Fibroblast of peridontal ligament (primary cell): ENCODE measurements at regions not wholly inside any gene's neighbourhood (a gene's known extent, or its start where the extent isn't known, plus 50 kb on each side); places are given as distances from the start of the nearest gene placed in this dataset.

Experiments
- DNase-seq: peaks from one replicate; pipeline ENCODE4 v3.0.0-alpha.2; 2010; ENCODE audit errors: extremely low read depth

DNA sequence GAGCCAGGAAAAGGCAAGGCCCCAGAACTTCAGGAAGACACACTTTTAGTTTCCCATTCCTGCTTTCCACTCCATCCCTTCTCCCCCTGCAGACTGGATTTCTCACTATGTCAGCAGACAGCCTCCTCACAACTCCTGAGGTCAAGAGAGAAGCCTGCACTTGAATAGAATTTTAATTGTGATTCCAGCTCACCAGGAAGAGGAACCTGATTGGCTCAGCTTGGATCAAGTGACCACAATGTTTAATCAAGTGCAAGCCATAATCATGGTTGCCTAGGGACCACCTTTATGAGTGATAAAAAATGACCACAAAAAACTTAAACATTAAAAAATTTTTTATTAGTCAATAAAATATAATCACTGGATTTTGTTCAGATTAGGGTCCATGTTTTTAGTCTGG, 244.7 kb upstream of the RHOBTB1 start:
- no peak for DNase-seq

DNA sequence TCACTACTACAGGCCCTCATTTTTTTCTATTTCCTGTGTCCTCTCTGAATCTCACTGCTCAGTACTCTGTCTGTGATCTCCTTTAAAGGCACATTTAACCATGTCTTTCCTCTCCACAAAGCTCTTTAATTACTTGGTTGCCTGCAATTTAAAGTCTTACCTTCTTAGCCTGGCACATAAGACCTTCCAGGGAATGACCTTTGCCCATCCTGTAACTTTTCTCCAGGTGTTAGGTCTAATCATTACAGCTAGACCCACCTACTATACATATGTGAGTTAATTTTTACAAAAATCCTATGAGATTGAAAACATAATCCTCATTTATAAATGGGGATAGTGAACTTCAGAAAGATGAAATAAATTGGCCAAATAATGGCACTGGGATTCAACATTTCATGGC, 244.1 kb upstream of the RHOBTB1 start:
- no peak for DNase-seq

DNA sequence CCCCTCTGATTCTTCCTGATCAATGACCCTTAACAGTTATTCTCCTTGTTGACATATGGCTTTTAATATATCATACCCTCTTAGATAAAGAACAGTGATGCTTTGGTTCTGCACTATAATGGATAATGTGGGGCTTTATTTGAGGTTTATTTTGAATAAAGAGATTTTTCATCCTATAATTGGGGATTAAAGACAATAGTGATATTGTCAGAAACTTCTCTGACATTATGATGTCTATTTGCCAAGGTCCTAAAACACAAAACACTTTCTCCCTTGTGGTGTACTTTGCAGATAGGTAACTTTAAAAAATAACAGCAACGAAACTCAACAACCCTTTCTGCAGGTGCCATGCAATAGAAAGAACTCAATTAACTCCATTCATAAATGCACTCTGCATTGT, 243.6 kb upstream of the RHOBTB1 start:
- no peak for DNase-seq

DNA sequence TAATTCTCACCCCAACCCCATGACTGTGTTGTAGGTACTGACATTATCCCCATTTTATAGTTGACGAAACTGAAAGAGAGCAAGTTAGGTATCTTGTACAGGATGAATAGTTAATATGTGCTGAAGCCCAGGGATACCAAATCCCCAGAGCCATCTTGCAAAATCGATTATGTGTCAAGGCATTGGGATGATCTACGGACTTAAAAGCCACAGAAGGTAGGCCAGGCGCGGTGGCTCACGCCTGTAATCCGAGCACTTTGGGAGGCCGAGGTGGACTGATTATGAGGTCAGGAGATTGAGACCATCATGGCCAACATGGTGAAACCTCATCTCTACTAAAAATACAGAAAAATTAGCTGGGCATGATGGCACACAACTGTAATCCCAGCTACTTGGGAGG, 242.4 kb upstream of the RHOBTB1 start:
- DNase-seq, result no peak

DNA sequence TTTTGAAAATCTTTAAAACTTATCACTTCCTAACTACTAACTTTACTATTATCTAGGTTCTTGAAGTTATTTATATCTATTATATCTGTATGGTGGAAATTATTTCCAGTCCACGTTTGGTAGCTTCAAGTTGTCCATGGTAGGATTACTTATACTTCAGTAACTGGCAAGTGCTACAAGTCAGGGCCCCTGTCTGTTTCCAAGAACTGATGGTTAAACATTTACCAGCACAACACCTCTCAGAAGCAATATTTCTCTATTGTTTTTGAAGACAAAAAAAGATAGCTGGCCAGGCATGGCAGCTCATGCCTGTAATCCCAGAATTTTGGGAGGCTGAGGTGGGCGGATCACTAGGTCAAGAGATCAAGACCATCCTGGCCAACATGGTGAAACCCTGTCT, 240.4 kb upstream of the RHOBTB1 start:
- DNase-seq, result no peak

DNA sequence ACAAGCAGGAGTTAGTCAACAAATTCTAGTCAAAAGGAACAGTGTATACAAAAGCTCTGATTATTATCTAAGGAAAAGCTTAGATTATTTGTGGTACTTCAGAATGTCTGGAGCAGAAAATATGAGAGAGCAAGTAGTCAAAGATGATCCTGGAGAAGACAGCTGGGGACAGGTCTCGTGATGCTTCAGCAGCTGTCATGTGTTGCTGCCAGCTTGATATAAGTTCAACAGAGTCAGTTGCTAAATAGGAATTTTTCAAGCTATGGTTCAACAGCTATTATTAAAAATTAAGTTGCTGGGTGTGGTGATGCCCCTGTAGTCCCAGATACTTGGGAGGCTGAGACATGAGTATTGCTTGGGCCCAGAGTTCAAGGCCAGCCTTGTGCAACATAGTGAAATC, 240.0 kb upstream of the RHOBTB1 start:
- no peak for DNase-seq

DNA sequence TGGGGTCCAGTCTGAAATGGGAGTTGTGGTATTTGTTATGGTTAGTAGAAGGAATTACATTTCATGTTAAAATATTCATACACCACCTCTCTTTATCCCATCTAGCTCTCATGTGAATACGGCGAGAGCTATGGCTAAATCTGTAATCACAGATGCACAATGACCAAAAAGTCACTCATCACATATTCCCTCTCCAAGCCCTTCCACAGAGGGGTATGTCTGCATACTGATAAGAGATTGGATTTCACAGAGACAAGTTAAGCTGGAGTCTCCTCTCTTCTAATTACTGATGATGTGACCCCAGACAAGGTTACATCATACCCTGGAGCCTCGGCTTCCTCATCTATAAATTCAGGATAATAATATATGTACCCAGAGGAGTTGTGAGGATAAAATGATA, 237.8 kb upstream of the RHOBTB1 start:
- DNase-seq, result no peak

DNA sequence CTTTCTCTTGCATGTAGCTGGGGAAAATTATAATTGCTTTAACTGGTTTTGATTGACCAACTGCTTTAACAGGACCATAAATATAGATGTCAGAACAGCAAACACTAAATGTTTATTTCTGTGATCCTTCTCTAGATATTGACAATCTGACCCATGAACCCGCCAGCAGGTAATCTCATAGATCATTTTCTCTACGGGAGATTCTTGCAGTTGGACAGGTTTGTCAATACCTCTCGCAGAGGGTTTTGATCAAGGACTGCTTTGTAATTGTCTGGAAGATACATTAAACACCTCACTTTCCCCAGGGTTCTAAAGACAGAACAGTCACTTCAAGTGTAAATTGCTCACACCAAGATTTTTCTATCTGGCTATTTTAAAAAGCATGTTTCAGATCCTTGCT, 235.8 kb upstream of the RHOBTB1 start:
- DNase-seq, result no peak

DNA sequence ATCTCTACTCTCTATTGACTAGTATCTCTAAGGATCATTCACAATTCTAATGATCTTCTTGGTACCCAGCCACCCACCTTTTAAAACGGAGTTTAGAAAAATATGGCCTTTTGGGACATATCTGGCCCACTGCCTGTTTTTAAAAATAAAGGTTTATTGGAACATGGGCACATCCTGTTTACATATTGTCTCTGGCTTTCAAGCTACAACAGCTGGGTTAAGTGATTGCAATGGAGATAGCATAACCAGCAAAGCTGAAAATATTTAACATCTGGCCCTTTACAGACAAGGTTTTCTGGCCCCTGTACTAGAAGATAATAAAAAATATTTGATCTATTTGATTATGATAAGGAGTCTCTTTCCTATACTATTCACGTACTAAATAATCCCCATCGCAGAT, 232.4 kb upstream of the RHOBTB1 start:
- DNase-seq, result no peak

- DNase-seq, result peak; percentile 94
These were observed 231.3 kb upstream of the RHOBTB1 start for GRCh38 chr10:61175316-61175715.

GRCh38 chr10:61173450-61173849, 229.5 kb upstream of the RHOBTB1 start:
- no peak for DNase-seq

DNA sequence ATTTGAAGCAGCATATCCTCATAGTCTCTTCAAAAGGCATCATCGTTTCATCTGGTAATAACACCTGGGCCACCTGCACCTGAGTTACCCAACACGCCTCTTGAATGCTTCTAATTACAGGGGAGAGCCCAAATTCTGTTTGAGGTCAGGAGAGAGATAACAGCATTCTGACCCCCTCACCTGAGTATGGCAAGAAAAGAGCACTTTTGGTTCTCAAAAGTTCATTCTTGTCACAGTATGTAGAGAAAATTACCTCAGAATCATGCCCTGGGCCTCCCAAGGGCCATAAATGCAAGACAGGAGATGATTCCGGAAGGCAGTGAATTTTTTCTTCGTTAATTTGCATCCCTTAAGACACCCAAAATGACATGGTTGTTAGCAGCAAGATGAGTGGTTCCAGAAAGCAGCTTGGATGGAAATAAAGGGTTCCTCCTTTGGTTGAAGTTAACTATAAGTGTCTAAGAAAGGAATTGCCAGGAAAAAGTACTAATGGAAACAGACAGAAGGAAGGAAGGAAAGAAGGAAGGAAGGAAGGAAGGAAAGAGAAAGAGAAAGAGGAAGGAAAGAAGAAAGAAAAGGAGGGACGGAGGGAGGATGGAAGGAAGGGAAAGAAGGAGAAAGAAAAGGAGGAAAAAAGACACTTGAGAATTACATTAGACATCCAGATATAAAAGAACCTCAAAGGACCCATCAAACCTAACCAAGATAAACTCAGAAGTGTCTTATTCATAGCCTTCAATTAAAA, 228.4 kb upstream of the RHOBTB1 start:
- no peak for DNase-seq

DNA sequence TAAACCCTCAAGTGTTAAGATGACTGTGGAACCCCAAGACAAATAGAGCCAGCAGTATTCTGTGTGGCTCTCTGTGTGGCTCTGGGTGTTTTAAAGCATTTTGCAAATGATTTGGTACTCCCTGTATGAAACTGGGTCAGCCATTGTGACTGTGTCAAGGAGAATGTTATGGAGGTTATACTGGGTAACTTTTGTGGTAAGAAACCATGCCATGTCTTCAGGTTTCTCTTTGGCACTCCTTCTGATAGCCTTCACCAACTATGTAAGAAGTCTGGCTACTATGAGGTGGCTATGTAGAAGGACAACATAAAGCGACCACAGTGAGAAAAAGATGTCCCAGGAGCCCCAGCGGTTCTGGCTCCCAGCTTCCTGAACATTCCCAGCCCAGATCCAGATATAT, 226.6 kb upstream of the RHOBTB1 start:
- DNase-seq, result peak; percentile 42

GRCh38 chr10:61169294-61169693, 225.3 kb upstream of the RHOBTB1 start:
- DNase-seq, result no peak

DNA sequence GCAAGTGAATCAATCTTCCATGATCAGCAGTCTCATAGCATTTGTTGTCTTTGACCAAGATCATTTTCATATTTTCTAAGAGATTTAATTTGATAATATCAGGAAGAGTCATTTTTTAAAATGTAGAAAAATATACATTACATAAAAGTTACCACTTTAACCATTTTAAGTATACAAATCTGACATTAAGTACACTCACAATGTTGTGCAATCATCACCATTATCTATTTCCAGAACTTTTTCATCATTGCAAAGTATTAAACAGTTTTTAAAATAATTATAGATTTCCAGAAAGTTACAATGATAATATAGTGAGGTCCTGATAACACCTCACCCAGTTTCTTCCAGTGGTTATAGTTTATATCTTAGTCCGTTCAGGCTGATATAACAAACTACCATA, 222.5 kb upstream of the RHOBTB1 start:
- DNase-seq, result no peak

GRCh38 chr10:61166065-61166464, 222.1 kb upstream of the RHOBTB1 start:
- DNase-seq, result no peak

DNA sequence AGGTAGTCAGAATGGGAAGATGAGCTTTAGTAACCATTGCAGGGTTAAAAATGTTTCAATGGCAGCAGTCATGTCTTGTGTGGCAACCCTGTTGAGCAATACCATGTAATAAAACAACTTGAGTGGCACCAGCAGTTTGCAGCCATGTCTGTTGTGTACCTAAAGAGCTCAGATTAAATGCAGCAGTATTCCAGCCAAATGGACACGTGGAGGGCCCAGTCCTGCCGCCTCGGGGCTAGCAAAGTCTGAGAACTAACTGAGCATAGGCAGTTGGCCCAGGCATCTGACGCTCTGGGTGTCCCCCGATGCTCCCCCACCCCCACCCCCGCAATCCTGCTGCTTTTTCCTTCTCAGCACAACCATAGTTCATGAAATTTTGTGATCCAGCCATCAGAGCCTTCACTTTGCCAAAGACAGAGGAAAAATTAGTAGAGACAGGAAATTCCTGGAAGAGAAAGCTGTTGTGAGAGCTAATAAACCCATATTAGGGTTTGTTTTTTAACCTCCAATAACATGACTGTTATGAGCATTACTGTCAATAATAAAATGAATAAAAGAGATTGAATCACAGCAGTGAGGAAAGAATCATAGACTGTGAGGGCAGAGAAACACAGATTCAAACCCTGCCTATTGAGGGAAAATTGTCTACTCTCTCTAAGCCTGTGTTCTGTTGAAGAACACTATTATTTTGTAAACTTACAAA, 220.6 kb upstream of the RHOBTB1 start:
- DNase-seq, result no peak

GRCh38 chr10:61163403-61163802, 219.4 kb upstream of the RHOBTB1 start:
- DNase-seq, result no peak

- DNase-seq, result peak; percentile 45
These were observed 216.3 kb upstream of the RHOBTB1 start for GRCh38 chr10:61160253-61160652.

- DNase-seq, result peak; percentile 59
These were observed 215.3 kb upstream of the RHOBTB1 start for GRCh38 chr10:61159253-61159652.

DNA sequence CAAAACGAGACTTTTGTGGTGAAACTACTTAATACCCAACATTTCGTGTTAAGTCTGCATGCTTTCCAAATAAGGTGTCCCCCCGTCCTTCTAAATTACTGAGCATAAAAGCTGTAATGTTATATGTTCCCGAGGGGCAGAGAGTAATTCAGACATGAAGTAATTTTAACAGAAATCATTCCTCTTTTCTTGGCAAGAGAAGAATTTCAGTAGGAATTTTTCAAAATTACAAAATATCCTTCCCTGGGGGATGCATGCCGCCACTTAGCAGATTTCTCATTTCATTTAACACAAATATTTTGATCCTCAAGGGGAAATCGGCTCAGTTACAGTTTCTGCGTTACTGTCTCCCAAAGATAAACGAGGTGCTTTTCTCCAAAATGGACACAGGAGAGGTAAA, 213.2 kb upstream of the RHOBTB1 start:
- peak; percentile 79 for DNase-seq

DNA sequence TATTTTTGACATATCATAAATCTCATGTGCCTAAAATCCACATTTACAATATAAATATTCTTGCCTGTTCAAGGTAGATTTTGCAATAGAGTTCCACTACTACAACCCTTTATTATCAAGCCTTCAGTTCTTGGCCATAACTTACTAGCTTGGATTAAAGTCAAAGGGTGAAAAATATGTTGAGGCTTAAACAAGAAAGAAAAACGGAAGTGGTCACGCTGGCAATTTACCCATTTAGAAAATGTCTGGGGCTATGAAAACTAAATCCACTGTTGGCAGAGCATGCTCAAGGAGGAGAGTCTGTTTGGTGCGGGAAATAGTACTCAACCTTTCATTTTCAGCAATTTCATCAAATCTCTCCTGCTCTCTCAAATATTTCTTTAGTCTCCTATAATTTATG, 209.8 kb upstream of the RHOBTB1 start:
- DNase-seq, result peak; percentile 87

DNA sequence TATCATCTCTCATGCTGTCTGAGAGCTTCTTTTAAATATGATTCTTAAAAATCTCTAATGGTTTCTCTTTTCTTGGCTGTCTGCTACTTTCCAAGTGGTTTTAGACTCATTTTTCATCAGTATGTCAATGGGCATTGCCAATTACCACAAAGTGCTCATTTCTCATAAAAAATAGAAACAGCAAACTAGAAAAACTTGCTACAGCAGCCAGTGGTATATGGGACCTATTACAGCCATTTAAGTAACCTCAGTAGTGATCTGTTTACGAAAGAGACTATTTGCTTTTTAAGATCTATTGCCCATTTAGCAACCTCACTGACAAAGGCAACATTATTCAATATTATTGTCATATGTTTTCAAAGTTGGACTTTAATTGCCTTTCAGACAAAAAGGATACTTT, 207.1 kb upstream of the RHOBTB1 start:
- peak; percentile 54 for DNase-seq

DNA sequence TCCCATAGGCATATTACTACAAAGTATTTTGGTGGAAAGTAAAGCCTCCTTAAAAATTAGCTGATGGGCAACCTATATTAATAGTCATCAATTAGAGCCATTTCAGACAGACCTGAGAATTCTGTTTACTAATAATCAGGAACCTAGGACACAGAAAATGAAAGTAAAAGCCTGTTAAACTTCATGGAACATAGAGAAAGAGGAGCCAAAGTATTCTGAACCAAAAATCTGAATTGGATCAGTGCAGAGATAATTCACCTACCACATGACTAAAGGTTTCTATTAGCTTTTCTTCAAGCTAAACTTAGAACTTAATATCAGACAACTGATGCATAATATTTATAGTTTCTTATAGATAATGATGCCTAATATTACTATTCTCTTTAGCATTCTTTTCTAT, 204.5 kb upstream of the RHOBTB1 start:
- DNase-seq, result no peak
